GM18517 (cell line): ENCODE measurements at regions not wholly inside any gene's neighbourhood (a gene's known extent, or its start where the extent isn't known, plus 50 kb on each side); places are given as distances from the start of the nearest gene placed in this dataset.

Experiments used
- ATAC-seq: cut with Tn5 transposase; IDR thresholded peaks from one replicate; pipeline ENCODE4 v1.9.1; 2021; ENCODE audit warnings: mild to moderate bottlenecking, moderate library complexity; ENCODE audit not compliant: unreplicated experiment

DNA sequence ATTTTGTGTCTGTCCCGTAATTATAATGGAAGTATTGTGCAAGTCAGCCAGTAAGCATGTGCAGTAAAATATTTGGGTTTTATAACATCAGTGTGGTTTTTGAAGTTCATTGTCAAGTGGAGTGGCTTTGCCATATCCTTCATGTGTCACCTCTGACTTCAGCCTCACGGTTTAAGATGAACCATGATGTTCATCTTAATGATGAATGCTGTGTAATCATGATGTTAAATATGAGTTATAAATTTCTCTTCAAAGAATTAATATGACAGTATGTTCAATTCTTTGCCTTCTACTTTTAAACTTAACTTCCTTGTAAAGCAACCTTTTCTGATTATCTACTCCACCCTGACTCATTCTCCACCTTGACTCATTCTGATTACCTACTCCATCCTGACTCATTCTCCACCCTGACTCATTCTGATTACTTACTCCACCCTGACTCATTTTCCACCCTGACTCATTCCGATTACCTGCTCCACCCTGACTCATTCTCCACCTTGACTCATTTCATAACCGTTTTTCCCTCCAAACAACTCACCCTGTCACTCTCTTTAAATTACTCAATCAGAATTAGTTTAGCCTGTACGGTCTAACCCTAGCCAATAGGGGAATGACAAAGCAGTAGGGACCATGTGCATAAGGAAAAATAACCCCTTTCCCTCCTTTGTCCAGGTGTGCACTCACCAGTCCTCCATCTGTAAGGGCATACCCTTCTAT is 50.3 kb upstream of the ANKRD10 start:
- peak; percentile 98 for ATAC-seq
